DMS 273 (cell line): ENCODE measurements at regions not wholly inside any gene's neighbourhood (a gene's known extent, or its start where the extent isn't known, plus 50 kb on each side); places are given as distances from the start of the nearest gene placed in this dataset.

Source experiments
- DNase-seq: peaks from one replicate; lab custom pipeline; 2025; ENCODE audit not compliant: unreplicated experiment; lab: John Stamatoyannopoulos, UW

GRCh38 chr6:164247106-164247505, 832.6 kb downstream of the QKI start:
- DNase-seq, result no peak

- DNase-seq, result no peak
Observed at GRCh38 chr6:164246082-164246481, 831.6 kb downstream of the QKI start.

GRCh38 chr6:164243949-164244348, 829.4 kb downstream of the QKI start:
- no peak for DNase-seq

GRCh38 chr6:164243012-164243610, 828.6 kb downstream of the QKI start:
- DNase-seq, result no peak

- no peak for DNase-seq
Observed at GRCh38 chr6:164230804-164231203, 816.3 kb downstream of the QKI start.

- DNase-seq, result peak; percentile 24
Observed at GRCh38 chr6:164230259-164230658, 815.7 kb downstream of the QKI start.

GRCh38 chr6:164229716-164230115, 815.2 kb downstream of the QKI start:
- no peak for DNase-seq

- DNase-seq, result no peak
Observed at GRCh38 chr6:164227952-164228522, 813.5 kb downstream of the QKI start.

- DNase-seq, result no peak
Observed at GRCh38 chr6:164216839-164217238, 802.3 kb downstream of the QKI start.

GRCh38 chr6:164216368-164216767, 801.9 kb downstream of the QKI start:
- DNase-seq, result no peak

GRCh38 chr6:164214066-164214465, 799.5 kb downstream of the QKI start:
- peak; percentile 19 for DNase-seq

- no peak for DNase-seq
Observed at GRCh38 chr6:164211254-164211653, 796.7 kb downstream of the QKI start.

- no peak for DNase-seq
Observed at GRCh38 chr6:164210783-164211182, 796.3 kb downstream of the QKI start.

- DNase-seq, result no peak
Observed at GRCh38 chr6:164210323-164210722, 795.8 kb downstream of the QKI start.

GRCh38 chr6:164208371-164208770, 793.9 kb downstream of the QKI start:
- no peak for DNase-seq

- DNase-seq, result no peak
Observed at GRCh38 chr6:164206807-164207423, 792.4 kb downstream of the QKI start.

- no peak for DNase-seq
Observed at GRCh38 chr6:164200071-164200470, 785.6 kb downstream of the QKI start.

- no peak for DNase-seq
Observed at GRCh38 chr6:164195942-164196281, 781.4 kb downstream of the QKI start.

- peak; percentile 5 for DNase-seq
Observed at GRCh38 chr6:164195278-164195941, 780.9 kb downstream of the QKI start.

- DNase-seq, result no peak
Observed at GRCh38 chr6:164188861-164189260, 774.3 kb downstream of the QKI start.

- DNase-seq, result no peak
Observed at GRCh38 chr6:164185471-164185871, 771.0 kb downstream of the QKI start.

GRCh38 chr6:164184410-164184809, 769.9 kb downstream of the QKI start:
- DNase-seq, result peak; percentile 2
